AG04449 (cell line): ENCODE measurements at regions not wholly inside any gene's neighbourhood (a gene's known extent, or its start where the extent isn't known, plus 50 kb on each side); places are given as distances from the start of the nearest gene placed in this dataset.

ENCODE experiments used
- CTCF ChIA-PET: fragments of 350-600 bp; formaldehyde crosslinking; extraction: SDS; loops from one replicate; lab custom pipeline; 2021; ENCODE audit warnings: antibody characterized with exemption; lab: Yijun Ruan, JAX
- POLR2A ChIA-PET: fragments of 400-600, 350-600 bp; formaldehyde crosslinking; extraction: SDS; loops from one replicate; lab custom pipeline; 2020; ENCODE audit warnings: antibody characterized with exemption, inconsistent platforms; lab: Yijun Ruan, JAX
- DNase-seq: peaks from one replicate; pipeline ENCODE4 v3.0.0-alpha.2; 2010; ENCODE audit warnings: low read depth, low spot score
- H3K4me3 ChIP-seq: 2 replicates; pipeline ENCODE4 v1.5.1; 2011; ENCODE audit warnings: low read depth, mild to moderate bottlenecking, control low read depth, low read length
- TF ChIP-seq, protein P1 (sequence below): IDR thresholded peaks from one replicate; pipeline ENCODE4 v1.5.1; 2011; ENCODE audit warnings: mild to moderate bottlenecking, moderate library complexity, low read length, control low read depth, inconsistent platforms; ENCODE audit not compliant: insufficient read depth; ENCODE audit errors: missing control alignments

DNA sequence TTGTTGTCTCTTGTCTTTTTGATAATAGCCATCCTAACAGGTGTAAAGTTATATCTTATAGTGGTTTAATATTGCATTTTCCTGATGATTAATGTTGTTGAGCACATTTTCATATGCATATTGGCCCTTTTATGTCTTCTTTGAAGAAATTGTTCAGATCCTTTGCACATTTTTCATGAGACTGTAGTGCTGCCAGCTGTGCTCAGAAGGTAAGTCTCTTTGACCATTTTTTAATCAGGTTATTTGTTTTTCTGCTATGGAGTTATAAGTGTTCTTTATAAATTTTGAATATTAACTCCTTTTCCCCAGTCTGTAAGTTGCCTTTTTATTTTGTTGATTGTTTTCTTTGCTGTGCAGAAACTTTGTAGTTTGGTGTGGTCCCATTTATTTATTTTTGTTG, 55.8 kb upstream of the ZNF184 start:
- POLR2A ChIA-PET = no interaction called here
- TF ChIP-seq, protein P1, sequence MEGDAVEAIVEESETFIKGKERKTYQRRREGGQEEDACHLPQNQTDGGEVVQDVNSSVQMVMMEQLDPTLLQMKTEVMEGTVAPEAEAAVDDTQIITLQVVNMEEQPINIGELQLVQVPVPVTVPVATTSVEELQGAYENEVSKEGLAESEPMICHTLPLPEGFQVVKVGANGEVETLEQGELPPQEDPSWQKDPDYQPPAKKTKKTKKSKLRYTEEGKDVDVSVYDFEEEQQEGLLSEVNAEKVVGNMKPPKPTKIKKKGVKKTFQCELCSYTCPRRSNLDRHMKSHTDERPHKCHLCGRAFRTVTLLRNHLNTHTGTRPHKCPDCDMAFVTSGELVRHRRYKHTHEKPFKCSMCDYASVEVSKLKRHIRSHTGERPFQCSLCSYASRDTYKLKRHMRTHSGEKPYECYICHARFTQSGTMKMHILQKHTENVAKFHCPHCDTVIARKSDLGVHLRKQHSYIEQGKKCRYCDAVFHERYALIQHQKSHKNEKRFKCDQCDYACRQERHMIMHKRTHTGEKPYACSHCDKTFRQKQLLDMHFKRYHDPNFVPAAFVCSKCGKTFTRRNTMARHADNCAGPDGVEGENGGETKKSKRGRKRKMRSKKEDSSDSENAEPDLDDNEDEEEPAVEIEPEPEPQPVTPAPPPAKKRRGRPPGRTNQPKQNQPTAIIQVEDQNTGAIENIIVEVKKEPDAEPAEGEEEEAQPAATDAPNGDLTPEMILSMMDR = no peak
- no peak overlapping the region for H3K4me3 ChIP-seq
- no peak for DNase-seq
- CTCF ChIA-PET = no interaction called here
